HG02642 (cell line): ENCODE measurements at regions not wholly inside any gene's neighbourhood (a gene's known extent, or its start where the extent isn't known, plus 50 kb on each side); places are given as distances from the start of the nearest gene placed in this dataset.

ENCODE experiments used
- ATAC-seq: cut with Tn5 transposase; IDR thresholded peaks from one replicate; pipeline ENCODE4 v1.9.1; 2021; ENCODE audit warnings: mild to moderate bottlenecking; ENCODE audit not compliant: unreplicated experiment, poor library complexity

DNA sequence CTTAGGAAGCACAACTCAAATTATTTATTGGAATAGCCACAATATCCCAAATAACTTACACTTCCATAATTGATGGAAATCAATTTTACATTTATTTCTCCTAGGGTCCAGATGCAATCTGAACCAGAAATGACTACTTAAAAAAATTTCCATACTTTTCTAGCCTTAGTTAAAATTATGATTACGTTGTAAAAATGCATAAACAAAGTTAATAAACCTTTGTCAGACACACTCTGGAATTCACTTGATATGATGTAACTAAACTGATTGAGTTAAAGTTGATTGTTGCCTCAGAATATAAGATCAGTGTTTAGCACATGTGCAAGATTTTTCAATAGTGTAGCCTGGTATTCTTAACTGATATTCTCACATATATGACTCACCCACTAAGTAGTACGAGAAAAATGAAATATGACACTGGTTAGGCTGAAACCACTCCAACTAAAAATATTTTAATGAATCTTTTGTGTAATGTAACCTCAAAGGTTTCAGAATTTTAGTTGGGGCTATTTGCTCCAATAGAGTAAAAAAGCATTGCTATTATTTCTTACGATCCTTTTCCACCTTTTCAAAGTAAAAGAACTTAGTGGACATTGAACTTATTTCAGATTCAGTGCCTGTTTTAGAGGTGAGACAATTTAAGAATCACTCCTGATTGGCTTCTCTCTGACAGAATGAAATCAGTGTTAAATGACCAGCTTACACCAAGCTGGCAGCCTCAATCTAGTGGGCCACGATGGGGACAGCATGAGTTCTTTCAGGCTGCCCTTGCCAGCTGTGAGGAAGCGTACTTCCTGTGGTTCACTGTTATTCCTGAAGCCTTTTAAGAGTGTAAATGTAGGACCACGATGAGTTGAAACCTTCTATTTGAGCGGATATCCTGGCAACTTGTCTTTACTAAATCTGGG lies 277.2 kb upstream of the CDH9 start:
- ATAC-seq, result no peak

- ATAC-seq, result no peak
These were observed 275.2 kb upstream of the CDH9 start for GRCh38 chr5:27313549-27313948.

GRCh38 chr5:27312291-27312893 lies 274.0 kb upstream of the CDH9 start:
- no peak for ATAC-seq

GRCh38 chr5:27311544-27311943 lies 273.2 kb upstream of the CDH9 start:
- ATAC-seq, result no peak

- no peak for ATAC-seq
These were observed 269.8 kb upstream of the CDH9 start for GRCh38 chr5:27308153-27308552.

DNA sequence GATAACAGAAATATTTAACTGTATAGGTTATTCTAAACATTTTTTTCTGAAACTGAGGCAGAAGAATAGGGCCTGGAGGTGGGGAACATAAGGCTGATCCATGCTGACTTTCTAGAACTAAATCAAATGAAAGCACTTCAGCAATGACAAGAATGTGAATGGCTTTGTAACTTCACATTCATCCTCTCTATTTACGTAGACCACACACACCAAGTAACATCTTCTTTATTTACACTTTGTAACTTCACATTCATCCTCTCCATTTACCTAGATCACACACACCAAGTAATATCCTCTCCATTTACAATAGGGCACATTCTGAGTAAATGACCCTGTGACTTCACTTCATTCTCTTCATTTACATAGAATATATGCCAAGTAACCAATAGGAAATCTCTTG lies 251.8 kb upstream of the CDH9 start:
- ATAC-seq, result no peak

DNA sequence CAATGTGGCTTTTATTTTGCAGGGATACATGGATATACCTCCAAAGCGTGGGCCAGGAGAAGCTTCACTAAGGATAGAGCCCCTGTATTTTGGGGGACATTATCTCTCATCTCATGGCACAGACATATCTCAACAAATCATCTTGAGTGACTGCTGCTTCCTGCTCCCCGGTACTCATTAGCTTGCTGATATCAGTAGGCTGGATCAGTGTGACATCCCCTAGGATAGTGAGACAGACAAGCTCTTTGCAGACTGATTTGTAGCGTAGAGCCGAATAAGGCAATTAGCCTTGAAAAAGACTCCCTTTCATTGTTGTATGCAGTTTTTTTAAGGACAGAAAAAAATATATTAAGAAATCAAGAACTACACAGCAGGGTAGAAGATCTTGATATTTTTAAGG lies 237.7 kb upstream of the CDH9 start:
- ATAC-seq, result no peak

DNA sequence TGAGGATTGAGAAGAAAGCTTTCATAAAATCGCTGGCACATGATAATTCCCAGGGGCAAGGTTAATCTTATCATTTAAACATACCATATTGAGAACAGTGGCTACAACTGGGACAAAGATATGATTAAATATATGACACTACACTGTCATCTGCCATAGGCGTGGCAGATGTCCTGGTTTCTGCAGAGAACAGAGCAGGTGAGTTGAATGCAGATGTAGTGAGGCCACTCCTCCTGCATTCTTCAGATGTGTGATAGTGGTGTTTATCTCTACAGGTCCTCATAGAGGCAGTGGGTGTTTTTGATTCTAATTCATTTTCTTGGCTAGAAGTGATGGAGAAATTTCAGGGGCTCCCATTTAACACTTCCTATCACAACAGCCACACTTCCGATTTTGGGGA lies 237.0 kb upstream of the CDH9 start:
- no peak for ATAC-seq

- ATAC-seq, result no peak
These were observed 231.4 kb upstream of the CDH9 start for GRCh38 chr5:27269766-27270165.

GRCh38 chr5:27267209-27267824 lies 228.9 kb upstream of the CDH9 start:
- ATAC-seq, result no peak

DNA sequence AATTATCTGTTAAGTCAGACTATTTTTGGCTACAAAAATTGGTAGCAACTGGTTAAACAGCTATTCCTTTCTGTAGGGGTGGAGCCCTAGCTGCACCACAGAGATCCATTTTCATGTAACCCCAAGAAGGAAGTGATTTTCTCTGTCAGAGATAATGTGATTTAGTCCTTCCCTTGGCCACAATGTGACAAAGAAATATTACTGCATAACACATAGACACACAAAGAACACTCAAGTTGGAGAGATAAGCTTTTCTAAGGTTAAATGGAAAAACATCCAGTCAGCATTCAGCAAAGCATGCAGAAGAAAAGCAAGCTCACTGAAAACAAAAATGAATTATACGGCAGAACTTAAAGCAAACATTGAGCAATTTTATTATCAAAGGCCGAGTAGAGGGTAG lies 227.8 kb upstream of the CDH9 start:
- no peak for ATAC-seq

DNA sequence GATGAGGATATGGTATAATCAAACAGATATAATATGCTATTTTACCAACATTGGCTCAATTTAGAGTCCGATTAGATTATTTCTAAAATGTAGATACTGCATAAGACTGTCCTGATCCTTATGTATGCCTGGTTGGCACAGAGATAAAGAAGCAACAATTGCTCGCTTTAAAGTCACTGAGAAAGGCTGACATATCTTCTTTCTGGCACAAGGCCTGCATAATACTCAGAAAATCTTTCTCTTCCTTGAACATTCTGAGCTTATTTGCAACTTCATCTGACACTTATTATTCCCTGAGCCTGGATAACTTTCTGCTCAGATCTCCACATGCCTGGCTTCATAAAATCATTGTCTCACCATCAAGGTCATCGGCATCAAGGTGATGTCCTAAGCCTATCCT lies 219.3 kb upstream of the CDH9 start:
- no peak for ATAC-seq

GRCh38 chr5:27252911-27253310 lies 214.5 kb upstream of the CDH9 start:
- ATAC-seq, result no peak

- no peak for ATAC-seq
These were observed 203.9 kb upstream of the CDH9 start for GRCh38 chr5:27242258-27242626.

DNA sequence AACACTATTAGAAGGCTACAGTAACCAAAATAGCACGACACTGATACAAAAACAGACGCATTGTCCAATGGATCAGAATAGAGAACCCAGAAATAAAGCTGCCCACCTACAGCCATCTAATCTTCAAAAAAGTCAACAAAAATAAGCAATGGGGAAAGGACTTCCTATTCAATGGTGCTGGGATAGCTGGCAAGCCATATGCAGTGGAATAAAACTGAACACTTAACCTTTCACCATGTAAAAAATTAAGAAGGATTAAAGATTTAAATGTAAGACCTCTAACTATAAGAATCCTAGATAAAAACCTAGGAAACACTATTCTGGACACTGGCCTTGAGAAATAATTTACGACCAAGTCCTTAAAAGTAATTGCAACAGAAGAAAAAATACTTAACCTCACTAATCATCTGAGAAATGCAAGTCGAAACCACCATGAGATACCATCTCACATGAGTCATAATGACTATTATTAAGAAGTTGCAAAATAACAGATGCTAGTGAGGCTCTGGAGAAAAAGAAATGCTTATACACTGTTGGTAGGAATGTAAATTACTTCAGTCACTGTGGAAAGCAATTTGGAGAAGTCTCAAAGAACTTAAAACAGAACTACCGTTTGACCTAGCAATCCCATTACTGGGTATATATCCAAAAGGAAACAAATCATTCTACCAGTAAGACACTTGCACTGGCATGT lies 203.3 kb upstream of the CDH9 start:
- ATAC-seq, result no peak

DNA sequence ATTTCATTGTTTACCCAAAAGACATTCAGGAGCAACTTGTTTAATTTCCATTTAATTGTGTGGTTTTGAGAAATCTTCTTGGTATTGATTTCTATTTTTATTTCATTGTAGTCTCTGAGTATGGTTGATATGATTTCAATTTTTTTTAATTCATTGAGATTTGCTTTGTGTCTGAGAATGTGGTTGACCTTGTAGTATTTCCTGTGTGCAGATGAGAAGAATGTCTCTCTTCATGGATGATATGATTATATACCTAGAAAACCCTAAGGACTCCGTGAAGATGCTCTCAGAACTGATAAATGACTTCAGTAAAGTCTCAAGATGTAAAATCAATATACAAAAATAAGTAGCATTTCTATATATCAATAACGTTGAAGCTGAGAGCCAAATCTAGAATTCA lies 202.4 kb upstream of the CDH9 start:
- ATAC-seq, result no peak

GRCh38 chr5:27234916-27235315 lies 196.5 kb upstream of the CDH9 start:
- no peak for ATAC-seq

GRCh38 chr5:27221410-27221809 lies 183.0 kb upstream of the CDH9 start:
- no peak for ATAC-seq

- no peak for ATAC-seq
These were observed 182.4 kb upstream of the CDH9 start for GRCh38 chr5:27220752-27221151.

- ATAC-seq, result no peak
These were observed 179.6 kb upstream of the CDH9 start for GRCh38 chr5:27217977-27218376.
